GM13976 (cell line): ENCODE measurements at regions not wholly inside any gene's neighbourhood (a gene's known extent, or its start where the extent isn't known, plus 50 kb on each side); places are given as distances from the start of the nearest gene placed in this dataset.
"Not testable (repeated sequence)": the region's sequence is repeated elsewhere in the genome, so short reads cannot be mapped to it uniquely, and the experiment has no call there.

Experiments
- DNase-seq: peaks from one replicate; pipeline ENCODE4 v3.0.0; 2012; ENCODE audit warnings: low spot score
- in situ Hi-C: fragments of 300-500 bp; cut with MboI; formaldehyde crosslinking; loops from one replicate; pipeline ENCODE4 v1.12.0; 2022; ENCODE audit warnings: low sequenced_read_pairs, mixed read lengths, inconsistent platforms; ENCODE audit not compliant: unreplicated experiment
- TF ChIP-seq, protein P1 (sequence below): IDR thresholded peaks from 2 replicates; pipeline ENCODE4 v1.5.1; 2012; ENCODE audit warnings: borderline replicate concordance, mild to moderate bottlenecking; ENCODE audit not compliant: insufficient read depth; ENCODE audit errors: extremely low read depth, missing control alignments, control extremely low read depth

DNA sequence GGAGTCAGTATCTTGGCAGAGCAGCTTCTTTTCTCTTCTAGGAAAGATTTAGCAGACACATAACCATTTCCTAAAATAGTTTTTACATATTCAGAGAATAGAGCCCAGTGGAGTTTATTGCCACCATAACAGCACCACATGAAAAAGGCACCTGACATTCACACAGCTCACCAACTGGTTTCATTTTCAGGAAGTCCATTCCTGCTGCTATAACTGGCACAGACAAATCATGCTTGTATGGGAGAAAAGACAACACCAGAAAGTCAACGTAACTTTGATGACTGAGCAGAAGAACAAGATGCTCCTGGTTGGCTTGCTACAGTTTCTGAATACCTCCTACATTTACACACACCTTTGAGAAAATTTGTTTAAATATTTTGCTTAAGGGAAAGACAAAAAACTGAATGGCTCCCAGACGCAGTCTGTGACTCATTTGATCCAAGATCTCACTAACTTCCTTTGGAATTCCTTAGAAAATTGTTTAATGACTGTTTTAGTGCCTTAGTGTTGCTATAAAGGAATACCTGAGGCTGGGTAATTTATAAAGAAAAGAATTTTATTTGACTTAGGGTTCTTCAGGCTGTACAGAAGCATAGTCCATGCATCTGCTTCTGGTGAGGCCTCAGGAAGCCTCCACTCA, 1380.6 kb downstream of the CDH8 start:
- DNase-seq = no peak
- in situ Hi-C loops = no loop called here
- TF ChIP-seq, protein P1, sequence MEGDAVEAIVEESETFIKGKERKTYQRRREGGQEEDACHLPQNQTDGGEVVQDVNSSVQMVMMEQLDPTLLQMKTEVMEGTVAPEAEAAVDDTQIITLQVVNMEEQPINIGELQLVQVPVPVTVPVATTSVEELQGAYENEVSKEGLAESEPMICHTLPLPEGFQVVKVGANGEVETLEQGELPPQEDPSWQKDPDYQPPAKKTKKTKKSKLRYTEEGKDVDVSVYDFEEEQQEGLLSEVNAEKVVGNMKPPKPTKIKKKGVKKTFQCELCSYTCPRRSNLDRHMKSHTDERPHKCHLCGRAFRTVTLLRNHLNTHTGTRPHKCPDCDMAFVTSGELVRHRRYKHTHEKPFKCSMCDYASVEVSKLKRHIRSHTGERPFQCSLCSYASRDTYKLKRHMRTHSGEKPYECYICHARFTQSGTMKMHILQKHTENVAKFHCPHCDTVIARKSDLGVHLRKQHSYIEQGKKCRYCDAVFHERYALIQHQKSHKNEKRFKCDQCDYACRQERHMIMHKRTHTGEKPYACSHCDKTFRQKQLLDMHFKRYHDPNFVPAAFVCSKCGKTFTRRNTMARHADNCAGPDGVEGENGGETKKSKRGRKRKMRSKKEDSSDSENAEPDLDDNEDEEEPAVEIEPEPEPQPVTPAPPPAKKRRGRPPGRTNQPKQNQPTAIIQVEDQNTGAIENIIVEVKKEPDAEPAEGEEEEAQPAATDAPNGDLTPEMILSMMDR = no peak

DNA sequence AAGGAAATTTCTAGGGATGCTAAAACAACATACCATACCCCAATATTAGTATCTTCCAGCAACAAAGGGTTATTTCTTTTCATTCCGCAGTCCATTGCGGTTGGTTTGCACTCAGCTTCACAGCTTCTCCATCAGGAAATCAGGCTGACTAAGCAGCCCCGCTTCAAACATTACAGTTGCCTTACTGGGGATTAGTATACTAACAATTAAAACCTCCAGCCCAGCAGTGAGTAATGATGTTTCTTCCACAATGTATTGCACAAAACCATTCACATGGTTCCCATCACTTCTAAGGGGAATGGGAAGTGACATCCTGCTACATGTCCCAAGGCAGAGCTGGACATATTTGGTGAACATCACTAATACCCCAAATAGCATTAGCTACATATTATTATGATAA, 1384.9 kb downstream of the CDH8 start:
- in situ Hi-C loops = no loop called here
- TF ChIP-seq, protein P1 = no peak
- DNase-seq = no peak

DNA sequence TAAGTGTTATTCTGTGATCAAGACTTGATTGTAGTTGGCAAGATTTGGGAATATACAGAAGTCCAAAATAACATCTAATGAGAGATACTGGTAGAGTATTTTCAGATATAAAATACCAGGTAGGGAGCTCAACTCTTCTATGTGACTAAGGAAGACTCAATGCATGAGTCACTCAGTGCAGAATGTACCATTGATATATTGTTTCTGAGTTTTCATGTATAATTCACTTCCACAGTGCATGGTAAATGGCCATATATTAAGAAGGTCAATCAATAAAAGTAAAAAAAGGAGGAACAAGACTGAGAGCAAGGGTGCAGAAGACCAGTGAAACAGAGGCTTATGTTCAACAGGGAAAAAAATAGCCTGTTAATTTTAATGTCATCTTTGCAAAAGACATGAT, 1387.9 kb downstream of the CDH8 start:
- no peak for DNase-seq
- TF ChIP-seq, protein P1 = no peak
- in situ Hi-C loops = no loop called here

DNA sequence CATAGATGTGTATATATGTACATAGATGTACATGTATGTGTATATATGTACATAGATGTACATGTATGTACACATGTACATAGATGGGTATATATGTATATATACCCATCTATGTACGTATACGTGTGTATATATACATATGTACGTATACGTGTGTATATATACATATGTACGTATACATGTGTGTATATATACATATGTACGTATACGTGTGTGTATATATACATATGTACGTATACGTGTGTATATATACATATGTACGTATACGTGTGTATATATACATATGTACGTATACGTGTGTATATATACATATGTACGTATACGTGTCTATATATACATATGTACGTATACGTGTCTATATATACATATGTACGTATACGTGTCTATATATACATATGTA, 1388.8 kb downstream of the CDH8 start:
- in situ Hi-C loops, DNase-seq: not testable (repeated sequence)

DNA sequence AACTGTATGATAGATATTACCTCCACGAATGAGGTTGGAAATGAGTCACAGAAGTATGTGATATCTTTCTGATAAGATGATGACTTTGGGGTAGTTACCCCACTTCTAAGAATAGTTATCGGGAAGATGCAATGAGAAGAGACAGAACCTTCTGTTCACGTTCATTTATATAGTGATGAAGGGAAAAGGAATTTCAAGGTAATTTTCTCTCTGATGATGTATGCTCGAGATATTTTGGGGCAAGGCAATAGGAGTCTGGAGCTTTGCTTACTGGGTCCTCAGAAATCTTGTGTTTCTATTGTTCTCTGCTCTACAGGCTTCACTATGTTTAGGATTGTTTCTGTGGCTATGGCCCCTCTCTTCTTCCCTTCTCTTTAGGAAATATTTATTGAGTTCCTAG, 1389.6 kb downstream of the CDH8 start:
- no peak for DNase-seq
- TF ChIP-seq, protein P1 = no peak
- in situ Hi-C loops = no loop called here

DNA sequence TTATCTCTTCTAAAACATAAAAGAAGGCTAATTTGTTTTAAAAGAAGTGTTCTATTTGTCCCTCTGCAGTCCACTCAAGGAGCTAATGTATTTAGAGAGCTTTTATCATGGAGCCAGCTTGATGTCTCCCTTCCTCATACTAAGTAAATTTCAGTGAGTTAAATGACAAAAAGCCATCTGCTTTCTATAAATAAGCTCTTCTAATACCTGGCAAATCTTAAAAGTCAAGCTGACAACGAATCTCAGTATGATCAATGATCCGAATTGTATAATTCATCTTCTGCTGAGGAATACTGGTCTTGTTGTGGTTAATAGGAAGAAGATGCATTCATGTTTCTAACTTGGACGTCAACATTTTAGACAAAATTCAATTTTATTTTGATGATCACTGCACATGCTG, 1390.7 kb downstream of the CDH8 start:
- TF ChIP-seq, protein P1 = no peak

DNA sequence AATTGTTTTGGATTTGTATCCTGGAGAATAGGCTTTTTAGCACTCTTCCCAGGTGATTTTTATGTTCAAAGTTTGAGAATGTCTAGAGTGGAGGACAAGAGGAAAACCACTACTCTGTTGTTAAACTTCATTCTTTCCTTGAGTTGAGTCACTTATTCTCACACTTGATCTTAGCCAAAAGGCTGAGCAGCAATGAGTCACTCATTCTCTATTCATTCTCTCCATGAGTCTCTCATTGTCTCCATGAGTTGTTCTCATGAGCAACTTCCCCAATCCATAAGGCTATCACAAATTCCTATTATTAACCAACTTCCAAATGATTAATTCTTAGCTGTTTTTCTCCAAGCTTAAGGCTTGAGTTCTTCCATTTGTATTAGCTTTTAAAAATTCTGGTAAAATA, 1393.3 kb downstream of the CDH8 start:
- TF ChIP-seq, protein P1 = no peak
- DNase-seq = no peak
- in situ Hi-C loops = no loop called here

More for the DNA sequence above, 1390.7 kb downstream of the CDH8 start:
- in situ Hi-C loops = no loop called here
- DNase-seq = no peak
